ENCODE measurements at regions not wholly inside any gene's neighbourhood (a gene's known extent, or its start where the extent isn't known, plus 50 kb on each side); places are given as distances from the start of the nearest gene placed in this dataset.

DNA sequence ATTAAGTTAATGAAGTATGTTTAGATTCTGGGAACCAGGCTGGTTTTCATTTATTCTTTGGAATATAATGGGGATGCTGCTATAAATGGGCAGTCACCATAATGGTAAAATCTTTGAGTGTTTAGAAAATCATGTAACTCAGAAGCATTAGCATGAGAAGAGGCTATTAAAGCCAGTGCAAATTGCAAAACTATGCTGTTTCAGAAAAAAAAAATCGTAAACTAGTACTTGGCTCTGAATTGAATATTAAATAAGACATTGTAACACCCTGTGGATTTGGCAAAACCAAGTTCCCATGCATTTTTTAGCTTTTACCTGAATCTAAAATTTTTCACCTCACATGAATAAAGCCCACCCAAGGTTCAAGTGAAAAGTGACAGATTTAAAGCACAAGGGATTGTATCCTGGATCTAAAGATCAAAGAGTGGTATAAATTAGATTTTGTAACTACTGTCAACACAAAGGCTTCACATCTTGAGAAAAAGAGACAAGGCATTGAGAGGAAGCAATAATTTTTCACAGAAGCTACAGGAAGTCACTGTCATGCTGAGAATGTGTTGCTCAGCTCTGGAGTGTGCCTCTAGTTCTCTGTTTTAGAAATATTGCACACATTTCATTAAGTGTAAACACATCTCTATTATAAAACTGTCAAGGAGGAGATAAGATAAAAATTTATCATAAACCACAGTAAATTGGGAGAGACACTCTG lies 142.2 kb downstream of the ABCA8 start:
- DNase-seq (ENCODE audit: low read depth in 2 of 2) = no peak

DNA sequence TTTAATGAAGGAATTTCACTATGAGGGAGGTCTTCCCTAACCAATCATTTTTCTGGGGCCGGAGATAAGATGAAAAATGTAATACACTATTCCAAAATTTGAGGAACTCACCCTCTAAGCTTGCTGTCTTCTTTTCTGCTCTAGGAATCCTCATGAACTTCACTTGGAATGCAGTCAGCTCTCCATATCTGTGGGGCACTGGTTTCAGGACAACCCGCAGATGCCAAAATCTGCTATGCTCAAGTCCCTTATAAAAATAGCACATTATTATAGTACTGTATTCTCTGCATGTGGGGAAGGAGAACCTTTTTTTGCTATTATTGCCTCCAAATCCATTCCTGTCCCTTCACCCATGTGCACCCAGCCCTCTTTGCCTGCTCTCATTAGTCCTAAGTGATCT lies 146.0 kb downstream of the ABCA8 start:
- DNase-seq (ENCODE audit: low read depth in 2 of 2) = no peak

GRCh38 chr17:68807998-68808772 lies 147.0 kb downstream of the ABCA8 start:
- no peak for DNase-seq (ENCODE audit: low read depth in 2 of 2)

DNA sequence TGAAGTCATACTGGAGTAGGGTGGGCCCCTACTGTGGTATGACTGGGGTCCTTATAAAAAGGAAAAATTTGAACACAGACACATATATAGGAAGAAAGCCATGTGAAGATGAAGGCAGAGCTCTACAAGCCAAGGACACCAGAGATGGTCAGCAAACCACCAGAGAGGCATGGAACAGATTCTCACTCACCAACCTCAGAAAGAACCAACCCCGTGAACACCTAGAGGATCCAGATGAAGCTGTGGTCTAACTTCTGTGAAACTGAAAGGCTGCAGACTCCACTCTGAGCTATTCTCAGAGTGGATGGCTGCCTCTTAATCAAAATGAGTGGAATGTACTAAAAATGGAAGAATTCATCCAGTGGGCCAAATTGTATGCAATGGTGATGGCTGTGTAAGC lies 149.6 kb downstream of the ABCA8 start:
- DNase-seq (ENCODE audit: low read depth in 2 of 2) = no peak

GRCh38 chr17:68804777-68805520 lies 150.2 kb downstream of the ABCA8 start:
- DNase-seq (ENCODE audit: low read depth in 2 of 2) = no peak

DNA sequence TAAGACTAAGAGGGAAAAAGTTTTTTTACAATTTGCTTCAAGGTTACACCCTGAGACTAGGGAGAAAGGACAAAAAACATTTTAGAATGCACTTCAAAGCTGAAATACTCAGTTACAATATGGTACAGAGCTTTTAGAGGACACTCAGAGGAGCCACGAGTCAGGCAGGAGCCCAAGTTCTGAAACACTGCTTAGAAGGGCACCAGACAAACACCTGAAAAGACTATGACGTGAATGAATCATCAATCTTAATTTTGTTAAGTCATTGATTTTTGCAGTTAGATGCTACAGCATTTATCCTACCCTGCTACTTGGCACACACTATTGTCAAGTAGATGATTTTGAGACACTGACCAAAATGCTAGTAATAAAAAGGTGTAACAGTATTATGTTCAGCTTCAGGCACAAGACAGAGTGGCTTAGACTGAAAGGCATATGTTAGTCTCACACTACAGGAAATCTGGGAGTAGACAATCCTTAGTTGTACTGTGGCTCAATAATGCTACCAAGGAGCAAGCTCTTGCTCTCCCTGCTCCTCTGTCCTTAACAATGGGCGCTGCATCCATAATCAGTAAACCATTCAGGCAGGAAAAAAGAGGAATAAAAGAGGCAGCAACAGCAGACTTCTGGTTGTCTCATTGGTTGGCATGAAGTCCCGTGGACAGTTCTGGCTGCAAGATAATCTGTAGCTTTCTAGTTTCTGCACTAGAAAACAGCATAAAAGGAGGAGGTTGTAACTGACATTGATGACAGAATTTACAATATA lies 151.8 kb downstream of the ABCA8 start:
- no peak for DNase-seq (ENCODE audit: low read depth in 2 of 2)

GRCh38 chr17:68801335-68802247 lies 153.6 kb downstream of the ABCA8 start:
- no peak for DNase-seq (ENCODE audit: low read depth in 2 of 2)

GRCh38 chr17:68800751-68801150 lies 154.4 kb downstream of the ABCA8 start:
- no peak for DNase-seq (ENCODE audit: low read depth in 2 of 2)

DNA sequence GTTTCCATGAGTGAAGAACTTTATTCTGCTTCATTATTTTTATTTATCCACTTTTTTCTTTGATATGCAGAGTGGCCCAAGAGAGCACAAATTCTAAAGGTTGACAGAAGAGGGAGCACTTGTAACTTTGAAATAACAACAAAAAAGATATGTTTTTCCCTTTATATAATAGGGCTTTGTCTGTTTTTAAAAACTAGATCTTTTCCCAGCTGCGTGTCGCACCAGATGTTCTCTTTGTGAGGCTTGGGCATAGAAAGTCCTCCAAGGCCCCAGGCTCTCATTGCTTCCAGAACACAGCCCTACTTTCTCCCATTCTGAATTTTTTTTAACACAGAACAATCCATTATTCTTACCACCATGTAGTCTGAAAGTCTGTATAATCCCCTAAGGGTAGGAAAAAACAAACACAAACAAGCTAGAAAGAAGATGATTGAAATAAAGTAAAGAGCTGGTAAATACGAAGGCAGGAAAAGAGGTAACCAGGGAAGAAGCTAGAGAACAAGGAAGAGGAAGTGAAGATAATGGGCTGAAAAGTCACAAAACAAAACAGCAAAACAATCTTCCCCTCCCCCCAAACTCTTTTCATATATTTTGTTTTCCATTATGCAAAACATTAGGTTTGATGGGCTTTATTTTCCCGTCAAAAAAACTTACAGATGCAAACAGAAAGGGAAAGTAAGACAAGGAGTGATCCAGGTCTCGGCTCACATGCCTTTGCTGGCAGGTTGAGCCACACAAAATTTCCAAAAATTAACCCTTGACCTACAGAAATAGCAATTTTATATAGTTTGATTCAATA lies 160.4 kb downstream of the ABCA8 start:
- no peak for DNase-seq (ENCODE audit: low read depth in 2 of 2)

DNA sequence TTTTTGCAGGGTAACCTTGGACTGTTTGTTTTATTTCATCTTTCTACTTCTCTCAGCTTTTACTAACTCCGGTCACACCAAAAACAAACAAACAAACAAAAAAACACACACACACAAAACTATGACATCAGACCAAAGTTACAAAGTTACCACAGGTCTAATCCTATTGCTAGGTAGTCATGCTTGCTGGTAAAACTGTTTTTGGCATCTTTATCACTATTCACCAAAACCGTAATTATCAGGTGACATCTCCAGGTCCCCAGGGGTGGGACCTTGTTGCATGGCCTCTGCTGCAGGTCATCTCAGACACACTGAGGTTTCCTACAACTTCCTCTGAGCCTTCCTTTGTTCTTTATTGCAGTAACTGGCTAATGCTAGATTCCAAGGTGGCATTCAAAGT lies 162.3 kb downstream of the ABCA8 start:
- DNase-seq (ENCODE audit: low read depth in 2 of 2) = no peak

DNA sequence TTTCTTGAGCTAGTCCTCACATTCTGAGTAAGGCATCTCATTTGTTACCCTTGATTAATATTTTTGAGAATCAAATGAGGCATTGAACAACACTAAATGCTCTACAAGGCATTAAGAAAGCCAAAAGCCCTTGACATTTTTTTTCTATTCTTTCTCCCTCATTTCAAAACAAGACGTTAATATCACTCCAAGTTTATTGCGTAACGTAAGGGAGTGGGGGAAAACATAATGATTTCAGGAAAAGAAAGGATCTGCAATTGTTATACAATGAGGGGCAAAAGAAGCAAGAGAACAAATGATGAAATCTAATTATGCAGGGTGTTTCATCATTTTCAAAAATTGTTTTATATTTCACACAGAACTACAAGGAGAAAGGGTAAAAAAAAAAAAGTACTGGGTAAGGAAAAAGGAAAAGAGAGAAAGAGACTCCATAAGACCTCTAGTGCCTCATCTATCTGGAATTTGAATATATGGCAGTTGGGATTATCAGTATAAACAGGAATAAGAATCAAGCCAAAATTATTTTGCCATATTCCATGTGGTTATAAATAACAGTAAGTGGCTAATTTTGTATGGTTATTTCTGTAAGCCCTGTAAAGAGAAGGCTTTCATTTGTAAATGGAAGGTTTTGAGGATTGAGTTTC lies 163.0 kb downstream of the ABCA8 start:
- DNase-seq (ENCODE audit: low read depth in 2 of 2) = no peak

DNA sequence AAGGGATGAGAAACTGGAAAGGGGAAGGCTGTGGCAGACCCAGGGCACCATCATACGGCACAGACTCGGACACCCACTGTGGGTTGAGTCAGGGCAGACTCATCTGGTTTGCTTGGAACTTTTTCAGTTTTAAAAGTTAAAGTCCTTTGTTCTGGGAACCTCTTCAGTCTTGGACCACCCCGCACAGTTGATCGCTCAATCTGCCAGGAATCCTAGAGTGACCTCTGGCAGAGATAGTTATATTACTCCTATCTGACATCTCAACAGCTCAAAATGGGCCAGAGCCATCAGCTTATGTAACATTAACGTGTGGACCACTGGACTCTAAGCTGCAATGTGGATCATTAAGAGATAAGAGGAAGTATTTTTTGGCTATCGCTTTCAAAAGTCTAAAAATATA lies 164.3 kb downstream of the ABCA8 start:
- no peak for DNase-seq (ENCODE audit: low read depth in 2 of 2)

GRCh38 chr17:68790492-68790891 lies 164.7 kb downstream of the ABCA8 start:
- no peak for DNase-seq (ENCODE audit: low read depth in 2 of 2)

GRCh38 chr17:68789203-68789962 lies 165.8 kb downstream of the ABCA8 start:
- DNase-seq (ENCODE audit: low read depth in 2 of 2) = no peak

DNA sequence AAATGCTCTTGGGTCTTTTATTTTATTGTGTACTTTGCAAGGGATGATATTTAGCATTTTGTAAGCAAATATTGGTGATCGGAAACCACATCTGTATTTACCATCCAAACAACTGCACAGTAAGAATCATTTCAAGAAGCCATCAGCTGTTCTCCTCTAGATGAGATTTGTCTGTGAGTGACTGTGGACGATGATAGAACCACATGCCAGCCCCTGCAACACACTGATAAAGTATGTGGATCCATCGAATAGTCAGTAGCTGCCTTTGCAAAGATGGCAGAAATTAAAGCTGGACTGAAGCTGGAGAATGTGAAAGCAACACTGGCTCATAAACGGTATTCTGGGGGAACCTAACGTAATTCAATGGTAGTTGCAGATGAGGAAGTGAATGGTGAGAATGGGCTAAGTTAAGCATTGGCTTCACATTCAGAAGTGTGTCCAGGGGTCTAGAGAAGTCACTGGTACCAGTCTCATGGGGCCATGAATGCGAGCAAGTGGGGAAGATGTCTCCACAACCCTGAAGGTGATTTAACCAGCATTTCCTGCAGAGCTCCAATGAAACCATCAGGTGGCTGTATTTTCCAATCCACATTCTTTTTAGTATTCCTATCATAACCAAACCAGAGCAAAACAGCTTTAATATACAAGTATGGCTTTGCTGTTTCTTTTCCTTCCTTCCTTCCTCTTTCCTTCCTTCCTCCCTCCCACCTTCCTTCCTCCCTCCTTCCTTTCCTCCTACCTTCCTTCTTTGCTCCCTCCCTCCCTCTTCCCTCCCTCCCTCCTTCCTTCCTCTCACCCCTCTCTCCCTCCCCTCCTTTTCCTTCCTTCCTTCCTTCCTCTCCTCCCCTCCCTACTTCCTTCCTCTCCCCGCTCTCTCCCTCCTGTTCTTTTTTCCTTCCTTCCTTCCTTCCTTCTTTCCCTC lies 169.4 kb downstream of the ABCA8 start:
- DNase-seq (ENCODE audit: low read depth in 2 of 2) = no peak

DNA sequence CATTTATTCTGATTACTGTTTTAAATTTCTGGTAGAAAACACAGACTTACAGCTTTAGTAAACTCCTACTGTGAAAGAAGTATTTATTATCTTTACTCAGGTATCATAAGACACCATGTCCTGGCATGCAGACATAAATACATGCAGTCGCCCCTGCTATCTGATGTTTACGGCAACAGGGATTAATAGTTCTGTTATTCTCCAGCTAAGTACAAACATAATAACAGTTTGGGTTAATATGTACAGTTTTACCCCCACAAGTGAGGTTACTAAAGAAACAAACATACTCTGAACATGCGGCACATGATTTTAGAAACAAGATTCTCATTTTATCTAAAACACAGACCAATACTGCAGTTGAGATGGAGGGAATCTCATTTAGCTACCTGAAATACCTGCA lies 170.8 kb downstream of the ABCA8 start:
- no peak for DNase-seq (ENCODE audit: low read depth in 2 of 2)

- no peak for DNase-seq (ENCODE audit: low read depth in 2 of 2)
These were observed 171.3 kb downstream of the ABCA8 start for GRCh38 chr17:68783861-68784260.

- DNase-seq (ENCODE audit: low read depth in 2 of 2) = no peak
These were observed 172.4 kb downstream of the ABCA8 start for GRCh38 chr17:68782789-68783188.
